ENCODE measurements at regions not wholly inside any gene's neighbourhood (a gene's known extent, or its start where the extent isn't known, plus 50 kb on each side); places are given as distances from the start of the nearest gene placed in this dataset.

DNA sequence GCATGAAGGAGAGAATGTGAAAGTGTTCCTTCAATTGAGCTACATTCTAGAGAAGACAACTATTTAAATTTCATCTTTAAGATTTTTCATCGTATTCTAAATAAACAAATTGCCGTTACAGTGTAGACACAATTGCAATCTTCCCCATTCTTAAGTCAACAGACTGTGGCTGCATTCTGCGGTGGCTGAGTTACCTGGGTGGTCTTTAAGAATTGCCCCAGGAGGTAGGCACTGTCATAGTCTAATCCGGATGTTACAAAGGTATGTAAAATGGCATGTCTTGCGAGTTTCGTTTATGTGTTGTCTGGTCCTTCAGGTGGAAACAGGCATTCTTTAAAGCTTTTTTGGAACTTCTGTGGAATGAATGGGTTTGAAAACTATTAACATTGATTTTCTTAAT is 586.1 kb upstream of the PITX2 start:
- no peak for TF ChIP-seq ZNF274 (IDR thresholded peaks at IDR 0.05; ENCODE audit: low read depth, low read length)
- no peak for TF ChIP-seq YY1 (IDR thresholded peaks at IDR 0.05; ENCODE audit: insufficient read depth, insufficient read length)

Measured in NT2/D1 (cell line).